GM21576 (cell line): ENCODE measurements at regions not wholly inside any gene's neighbourhood (a gene's known extent, or its start where the extent isn't known, plus 50 kb on each side); places are given as distances from the start of the nearest gene placed in this dataset.

Experiments used
- ATAC-seq: cut with Tn5 transposase; IDR thresholded peaks from one replicate; pipeline ENCODE4 v1.9.1; 2021; ENCODE audit warnings: mild to moderate bottlenecking, moderate library complexity; ENCODE audit not compliant: unreplicated experiment

DNA sequence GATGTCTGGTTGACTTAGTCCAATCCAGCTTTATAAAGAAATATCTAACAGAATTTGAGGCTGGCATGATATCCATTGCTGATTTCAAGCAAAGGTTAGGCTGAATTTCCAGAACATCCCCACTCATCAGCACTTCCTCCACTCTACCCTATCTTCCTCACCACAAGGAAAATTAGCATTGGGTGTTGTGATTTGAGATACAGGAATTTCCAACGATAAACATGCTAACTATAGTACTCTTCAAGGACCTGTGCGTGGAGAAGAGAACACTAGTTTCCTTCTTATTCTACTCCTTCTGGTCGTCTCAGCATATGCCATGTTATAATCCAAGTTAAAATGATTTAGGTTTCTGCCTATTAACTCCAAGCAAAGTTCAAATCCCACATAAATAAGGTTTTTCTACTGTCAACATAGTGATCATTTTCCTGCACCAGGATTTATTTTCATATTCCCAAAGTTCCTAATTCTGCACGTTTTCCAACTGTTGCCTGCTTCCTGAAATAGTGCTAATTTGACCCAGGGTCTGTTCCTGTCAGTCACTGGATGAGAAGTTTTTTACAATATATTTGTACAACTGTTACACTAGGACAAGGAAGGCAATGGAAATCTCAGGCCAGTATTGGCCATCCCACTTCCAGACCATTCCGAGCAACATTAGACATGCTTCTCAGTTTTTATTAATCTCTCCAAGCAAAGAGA is 177.6 kb upstream of the EDNRA start:
- no peak for ATAC-seq

DNA sequence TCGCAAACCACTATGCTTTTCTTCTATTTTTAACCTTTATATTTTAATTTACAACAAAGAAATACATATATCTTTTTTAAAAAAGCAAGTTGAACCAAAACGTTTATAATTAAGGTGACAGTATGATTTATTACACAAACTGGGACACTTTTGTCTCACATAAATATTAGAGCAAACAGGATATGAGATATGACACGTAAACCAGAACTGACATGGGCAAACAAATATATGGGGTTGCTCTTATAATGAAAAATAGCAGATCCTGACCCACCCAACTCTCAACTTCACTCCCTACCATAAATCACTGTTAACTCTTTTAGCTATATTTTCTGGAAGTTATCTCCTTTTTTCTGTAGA is 177.0 kb upstream of the EDNRA start:
- ATAC-seq, result no peak

GRCh38 chr4:147307896-147308674 is 172.8 kb upstream of the EDNRA start:
- ATAC-seq, result no peak

DNA sequence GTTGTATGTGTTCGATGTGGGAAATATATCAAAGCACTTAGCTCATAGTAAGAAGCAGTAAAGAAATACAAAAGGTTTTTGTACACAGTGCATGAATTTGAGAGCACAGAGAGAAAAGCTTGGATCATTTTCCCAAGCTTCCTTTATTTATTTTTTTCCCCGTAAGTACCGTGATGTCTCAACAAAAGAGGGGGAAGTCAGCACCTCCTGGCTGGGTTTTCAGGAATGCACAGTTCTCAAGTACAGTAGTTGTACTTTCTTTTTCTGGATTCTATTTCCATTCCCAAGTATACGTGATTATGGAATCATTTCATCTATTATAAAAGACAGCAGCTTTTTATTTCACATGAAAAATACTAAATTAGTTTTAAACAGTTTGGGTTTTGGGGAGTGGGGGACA is 171.5 kb upstream of the EDNRA start:
- no peak for ATAC-seq

DNA sequence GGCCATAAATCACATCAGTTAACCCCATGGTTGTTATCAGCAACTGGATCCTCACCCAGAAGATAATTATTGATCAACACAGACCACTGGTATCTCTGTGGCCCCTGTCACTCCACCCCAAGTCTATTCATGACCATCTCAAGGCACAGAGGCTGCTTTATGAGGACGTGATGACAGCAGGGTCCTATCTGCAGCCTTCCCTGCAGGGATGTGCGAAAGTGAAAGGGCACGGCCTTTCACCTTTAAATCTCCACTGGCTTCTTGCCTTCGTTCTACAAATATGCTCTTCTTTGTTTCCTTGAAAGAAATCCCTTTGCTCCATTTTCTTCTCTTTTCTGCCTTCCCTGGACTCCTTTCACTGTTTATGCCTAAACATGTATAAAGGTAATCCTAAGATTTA is 170.6 kb upstream of the EDNRA start:
- no peak for ATAC-seq

- no peak for ATAC-seq
Measured at GRCh38 chr4:147311956-147312355, 168.9 kb upstream of the EDNRA start.

DNA sequence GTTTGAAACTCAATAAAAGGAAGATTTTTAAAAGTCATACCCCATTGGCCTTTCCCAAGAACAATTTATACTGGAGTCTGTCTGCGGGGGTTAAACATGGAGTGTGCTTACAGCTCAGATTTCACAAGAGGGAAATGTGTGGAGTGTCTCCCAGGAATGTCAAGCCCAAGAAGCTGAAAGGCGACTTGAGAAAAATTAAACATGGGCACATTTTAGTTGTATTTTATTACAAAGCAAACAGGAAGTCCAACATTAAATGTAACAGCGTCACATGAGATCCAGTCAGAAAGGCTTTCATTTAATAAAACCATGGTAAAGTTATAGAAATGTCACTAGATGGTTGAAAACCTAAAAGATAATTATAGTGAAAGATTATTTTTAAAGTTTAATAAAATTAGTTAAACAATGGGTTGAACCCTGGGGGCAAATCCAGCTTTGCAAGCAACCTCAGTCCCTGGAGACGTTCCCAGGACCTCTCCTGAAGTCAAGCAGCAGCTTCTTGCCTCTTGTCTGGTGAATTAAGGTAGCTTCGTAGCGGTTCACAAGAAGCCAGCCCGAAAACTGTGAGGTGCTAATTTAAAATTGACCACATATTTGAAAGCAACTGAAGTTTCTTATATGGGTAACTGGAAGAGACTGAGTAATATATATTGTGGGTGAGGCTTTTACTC is 168.4 kb upstream of the EDNRA start:
- ATAC-seq, result no peak

GRCh38 chr4:147313108-147313507 is 167.8 kb upstream of the EDNRA start:
- ATAC-seq, result no peak

DNA sequence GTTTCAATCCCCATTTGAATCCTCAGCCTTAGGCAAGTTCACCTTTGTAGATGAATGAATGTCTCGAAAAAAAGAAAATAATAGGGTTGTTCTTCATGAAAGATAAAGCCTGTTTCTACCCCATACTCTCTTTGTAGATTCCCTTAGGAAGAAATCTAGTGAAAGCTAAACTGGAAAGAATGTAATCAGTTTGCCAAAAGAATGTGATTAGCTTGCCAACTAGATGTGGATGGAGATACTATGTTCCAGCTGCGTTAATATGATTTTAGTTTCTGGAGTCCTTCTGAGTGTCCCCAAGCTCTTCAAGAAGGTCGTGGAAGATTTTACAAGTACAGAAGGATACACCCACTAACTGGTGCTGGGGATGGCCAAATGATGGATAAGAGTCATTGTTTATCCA is 162.3 kb upstream of the EDNRA start:
- ATAC-seq, result no peak

DNA sequence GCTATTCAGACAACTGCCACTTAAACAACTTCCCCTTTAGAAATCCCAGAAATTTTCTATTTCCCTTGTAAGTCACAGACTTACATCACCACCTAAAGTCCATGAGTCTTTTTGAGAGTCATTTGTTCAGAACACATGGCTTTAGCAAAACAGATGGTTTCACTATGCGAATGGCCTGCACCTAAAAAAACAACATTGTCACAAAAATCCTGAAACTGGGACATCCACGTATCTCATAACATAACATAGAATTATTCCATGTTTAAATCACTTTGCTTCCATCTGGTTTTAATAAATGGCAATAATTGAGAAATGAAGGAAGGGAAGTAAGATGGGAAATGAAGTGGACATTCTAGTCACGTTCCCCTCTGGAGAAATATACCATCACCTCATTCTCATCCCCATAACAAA is 155.3 kb upstream of the EDNRA start:
- no peak for ATAC-seq

- no peak for ATAC-seq
Measured at GRCh38 chr4:147326591-147326990, 154.3 kb upstream of the EDNRA start.

GRCh38 chr4:147327322-147327721 is 153.6 kb upstream of the EDNRA start:
- no peak for ATAC-seq

GRCh38 chr4:147328189-147328588 is 152.7 kb upstream of the EDNRA start:
- ATAC-seq, result no peak

DNA sequence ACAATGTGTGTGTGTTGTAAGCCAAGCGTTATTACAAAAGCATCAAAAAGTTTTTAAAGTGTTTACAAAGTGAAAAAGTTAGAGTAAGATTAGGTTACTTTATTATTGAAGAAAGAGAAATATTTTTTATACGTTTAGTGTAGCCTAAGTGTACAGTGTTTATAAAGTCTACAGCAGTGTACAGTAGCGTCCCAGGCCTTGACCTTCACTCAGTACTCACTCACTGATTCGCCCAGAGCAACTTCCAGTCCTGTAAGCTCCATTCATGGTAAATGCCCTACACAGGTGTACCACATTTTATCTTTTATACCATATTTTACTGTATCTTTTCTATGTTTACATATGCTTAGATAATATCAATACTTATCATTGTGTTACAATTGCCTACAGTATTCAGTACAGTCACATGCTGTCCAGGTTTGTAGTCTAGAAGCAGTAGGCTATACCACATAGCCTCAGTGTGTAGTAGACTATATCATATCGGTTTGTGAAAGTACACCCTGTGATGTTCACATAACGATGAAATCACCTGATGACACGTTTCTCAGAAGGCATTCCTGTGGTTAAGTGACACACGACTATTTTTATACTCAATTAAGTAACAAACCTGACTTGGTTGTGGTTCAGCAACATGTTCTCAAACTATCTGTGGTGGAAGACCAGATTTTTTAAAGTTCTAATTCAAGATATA is 152.0 kb upstream of the EDNRA start:
- ATAC-seq, result no peak

GRCh38 chr4:147332091-147332490 is 148.8 kb upstream of the EDNRA start:
- ATAC-seq, result no peak

- no peak for ATAC-seq
Measured at GRCh38 chr4:147334478-147334877, 146.4 kb upstream of the EDNRA start.

GRCh38 chr4:147335183-147335582 is 145.7 kb upstream of the EDNRA start:
- ATAC-seq, result no peak

DNA sequence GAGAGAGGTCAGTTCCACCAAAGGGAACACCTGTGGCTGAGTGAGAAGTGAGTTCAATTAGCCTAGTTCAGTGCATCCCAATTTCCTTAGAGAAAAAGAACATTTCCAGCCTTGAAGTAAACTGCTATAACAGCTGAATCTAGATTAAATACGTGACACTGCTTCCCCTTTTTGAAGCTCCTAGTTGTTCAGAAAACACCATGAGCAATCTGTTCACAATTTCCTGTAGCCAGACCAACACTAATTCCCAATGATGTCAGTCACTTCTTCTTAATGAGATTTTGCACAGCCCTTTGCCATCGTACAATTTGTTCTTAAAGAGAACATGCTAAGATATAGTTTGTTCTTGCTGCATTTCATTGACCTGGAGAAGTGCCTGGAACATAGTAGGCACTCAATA is 144.6 kb upstream of the EDNRA start:
- ATAC-seq, result no peak

DNA sequence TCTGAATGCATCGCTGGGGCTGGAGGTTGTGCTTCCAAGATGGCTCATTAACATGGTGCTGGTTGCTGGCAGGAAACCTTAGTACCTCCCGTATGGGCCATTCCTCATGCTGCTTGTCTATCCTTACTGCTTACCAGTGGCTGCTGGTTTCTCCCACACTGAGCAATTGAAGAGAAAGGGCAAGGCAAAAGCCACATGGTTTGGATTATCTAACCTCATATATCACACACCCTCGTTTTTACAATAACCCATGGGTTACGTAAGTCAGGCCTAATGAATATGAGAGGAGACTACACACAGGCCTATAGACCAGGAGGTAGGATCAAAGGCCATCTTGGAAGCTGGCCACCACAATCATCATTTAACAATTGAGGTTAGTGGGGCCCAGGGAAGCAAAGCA is 141.8 kb upstream of the EDNRA start:
- no peak for ATAC-seq

GRCh38 chr4:147340111-147340510 is 140.8 kb upstream of the EDNRA start:
- no peak for ATAC-seq

- ATAC-seq, result no peak
Measured at GRCh38 chr4:147340591-147341120, 140.2 kb upstream of the EDNRA start.
